ENCODE measurements at regions not wholly inside any gene's neighbourhood (a gene's known extent, or its start where the extent isn't known, plus 50 kb on each side); places are given as distances from the start of the nearest gene placed in this dataset.
"Not testable (repeated sequence)": the region's sequence is repeated elsewhere in the genome, so short reads cannot be mapped to it uniquely, and the experiment has no call there.

DNA sequence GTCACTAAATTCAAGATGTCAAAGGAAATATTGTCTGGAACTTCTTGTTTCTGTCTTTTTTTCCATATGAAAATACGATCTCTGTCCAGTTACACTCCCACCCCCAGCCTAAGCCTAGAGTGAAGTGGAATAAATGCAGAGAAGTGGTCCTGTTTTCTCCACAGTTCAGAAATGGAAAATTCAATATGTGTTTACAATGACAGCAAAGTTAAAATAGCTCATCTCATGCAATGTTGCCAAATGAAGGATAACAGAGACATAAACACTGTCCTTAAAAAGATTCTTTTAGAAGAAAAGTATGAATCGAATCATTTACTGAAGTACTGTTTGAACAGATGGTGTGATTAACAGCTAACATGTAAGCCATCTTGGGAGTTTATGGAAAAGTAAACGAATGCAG is 160.8 kb upstream of the STK26 start:
- H3K4me3 Mint-ChIP-seq, result no peak overlapping the region
- no peaks in the 10 kb centered on the region for H3K4me1 Mint-ChIP-seq
- no peaks in the 10 kb centered on the region for H3K36me3 Mint-ChIP-seq (ENCODE audit: low read depth)
- H3K27ac Mint-ChIP-seq, result no peak overlapping the region
- ATAC-seq (no peak), DNase-seq (no peak)
- no peaks in the 10 kb centered on the region for H3K27me3 Mint-ChIP-seq
- no peaks in the 10 kb centered on the region for H3K9me3 ChIP-seq (ENCODE audit: control insufficient read depth, low read length, poor library complexity, severe bottlenecking)

DNA sequence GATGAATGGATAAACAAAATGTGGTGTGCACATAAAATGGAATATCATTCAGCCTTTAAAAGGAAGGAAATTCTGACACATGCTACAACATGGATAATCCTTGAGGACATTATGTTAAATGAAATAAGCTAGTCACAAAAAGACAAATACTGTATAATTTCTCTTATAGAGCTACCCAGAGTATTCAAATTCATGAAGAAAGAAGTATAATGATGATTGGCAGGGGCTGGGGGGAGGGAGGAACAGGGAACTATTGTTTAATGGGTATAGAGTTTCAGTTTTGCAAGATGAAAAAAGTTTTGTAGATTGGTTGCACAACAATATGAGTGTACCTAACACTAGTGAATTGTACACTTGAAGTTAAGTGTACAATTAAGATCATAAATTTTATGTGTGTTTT is 153.9 kb upstream of the STK26 start:
- H3K9me3 ChIP-seq (ENCODE audit: control insufficient read depth, low read length, poor library complexity, severe bottlenecking), result no peaks in the 10 kb centered on the region
- ATAC-seq, result no peak
- no peak overlapping the region for H3K27ac Mint-ChIP-seq

DNA sequence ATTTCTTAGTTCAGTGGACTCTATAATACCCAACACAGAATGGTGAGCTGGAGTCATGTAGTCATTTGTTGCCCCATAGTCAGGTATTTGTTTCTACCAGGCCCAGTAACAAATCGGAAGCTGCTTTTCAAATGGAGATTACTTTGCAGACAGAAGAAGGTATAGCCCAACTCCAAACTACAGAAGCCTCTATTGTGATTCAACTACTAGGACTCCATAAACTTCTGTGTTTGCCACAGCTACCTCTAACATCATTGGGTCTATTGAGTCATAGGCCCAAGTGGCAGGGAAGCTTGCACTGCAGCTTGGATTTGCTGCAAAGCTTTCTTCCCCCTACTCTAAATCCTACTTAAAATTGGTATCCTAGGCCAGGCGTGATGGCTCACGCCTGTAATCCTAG is 148.8 kb upstream of the STK26 start:
- no peaks in the 10 kb centered on the region for H3K36me3 Mint-ChIP-seq (ENCODE audit: low read depth)

More for the DNA sequence above, 153.9 kb upstream of the STK26 start:
- no peak overlapping the region for H3K4me3 Mint-ChIP-seq
- H3K4me1 Mint-ChIP-seq, result no peaks in the 10 kb centered on the region
- no peaks in the 10 kb centered on the region for H3K36me3 Mint-ChIP-seq (ENCODE audit: low read depth)
- no peaks in the 10 kb centered on the region for H3K27me3 Mint-ChIP-seq
- DNase-seq, result no peak

DNA sequence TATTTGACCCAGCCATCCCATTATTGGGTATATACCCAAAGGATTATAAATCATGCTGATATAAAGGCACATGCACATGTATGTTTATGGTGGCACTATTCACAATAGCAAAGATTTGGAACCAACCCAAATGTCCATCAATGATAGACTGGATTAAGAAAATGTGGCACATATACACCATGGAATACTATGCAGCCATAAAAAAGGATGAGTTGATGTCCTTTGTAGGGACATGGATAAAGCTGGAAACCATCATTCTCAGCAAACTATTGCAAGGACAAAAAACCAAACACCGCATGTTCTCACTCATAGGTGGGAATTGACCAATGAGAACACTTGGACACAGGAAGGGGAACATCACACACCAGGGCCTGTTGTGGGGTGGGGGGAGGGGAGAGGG is 147.3 kb upstream of the STK26 start:
- H3K27ac Mint-ChIP-seq; H3K4me1 Mint-ChIP-seq; H3K4me3 Mint-ChIP-seq; H3K27me3 Mint-ChIP-seq; H3K36me3 Mint-ChIP-seq (ENCODE audit: low read depth); H3K9me3 ChIP-seq (ENCODE audit: control insufficient read depth, low read length, poor library complexity, severe bottlenecking); ATAC-seq; DNase-seq: not testable (repeated sequence)

More for the DNA sequence above, 148.8 kb upstream of the STK26 start:
- no peaks in the 10 kb centered on the region for H3K9me3 ChIP-seq (ENCODE audit: control insufficient read depth, low read length, poor library complexity, severe bottlenecking)
- ATAC-seq (no peak), DNase-seq (no peak)
- no peaks in the 10 kb centered on the region for H3K4me1 Mint-ChIP-seq
- no peak overlapping the region for H3K4me3 Mint-ChIP-seq
- no peak overlapping the region for H3K27ac Mint-ChIP-seq
- no peaks in the 10 kb centered on the region for H3K27me3 Mint-ChIP-seq

DNA sequence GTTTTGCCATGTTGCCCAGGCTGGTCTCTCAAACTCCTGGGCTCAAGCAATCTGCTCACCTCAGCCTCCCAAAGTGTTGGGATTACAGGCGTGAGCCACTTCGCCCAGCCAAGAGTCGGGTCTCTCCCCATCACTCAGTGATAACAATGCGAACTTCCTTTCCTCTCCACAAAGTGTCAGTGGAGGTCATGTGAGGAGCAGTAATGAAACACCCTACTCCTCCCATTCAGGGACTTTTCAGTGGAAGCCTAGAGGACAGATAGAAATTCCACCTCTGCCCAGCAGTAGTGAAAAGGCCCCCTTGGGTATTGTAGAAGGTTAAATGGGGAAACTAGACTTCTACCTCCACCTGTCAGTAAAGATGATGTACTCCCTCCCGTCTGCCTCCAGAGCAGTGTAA is 141.9 kb upstream of the STK26 start:
- peaks cover 14% of the 10 kb centered on the region for H3K27me3 Mint-ChIP-seq
- H3K9me3 ChIP-seq (ENCODE audit: control insufficient read depth, low read length, poor library complexity, severe bottlenecking), result no peaks in the 10 kb centered on the region
- no peak overlapping the region for H3K4me3 Mint-ChIP-seq
- no peak for DNase-seq
- no peaks in the 10 kb centered on the region for H3K36me3 Mint-ChIP-seq (ENCODE audit: low read depth)
- no peak overlapping the region for H3K27ac Mint-ChIP-seq
- no peak for ATAC-seq
- peaks cover 2% of the 10 kb centered on the region for H3K4me1 Mint-ChIP-seq

DNA sequence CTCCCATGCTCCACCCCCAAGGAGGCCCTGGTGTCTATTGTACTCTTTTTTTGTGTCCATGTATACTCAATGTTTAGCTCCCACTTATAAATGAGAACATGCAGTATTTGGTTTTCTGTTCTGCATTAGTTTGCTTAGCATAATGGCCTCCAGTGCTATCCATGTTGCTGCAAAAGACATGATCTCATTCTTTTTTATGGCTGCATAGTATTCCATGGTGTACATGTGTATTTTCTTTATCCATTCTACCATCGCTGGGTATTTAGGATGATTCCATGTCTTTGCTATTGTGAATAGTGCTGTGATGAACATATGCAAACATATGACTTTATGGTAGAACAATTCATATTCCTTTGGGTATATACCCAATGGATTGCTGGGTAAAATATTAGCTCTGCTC is 138.1 kb upstream of the STK26 start:
- H3K9me3 ChIP-seq (ENCODE audit: control insufficient read depth, low read length, poor library complexity, severe bottlenecking); ATAC-seq; DNase-seq; H3K4me1 Mint-ChIP-seq; H3K4me3 Mint-ChIP-seq; H3K36me3 Mint-ChIP-seq (ENCODE audit: low read depth); H3K27ac Mint-ChIP-seq: not testable (repeated sequence)
- H3K27me3 Mint-ChIP-seq, result peaks cover 11% of the 10 kb centered on the region

DNA sequence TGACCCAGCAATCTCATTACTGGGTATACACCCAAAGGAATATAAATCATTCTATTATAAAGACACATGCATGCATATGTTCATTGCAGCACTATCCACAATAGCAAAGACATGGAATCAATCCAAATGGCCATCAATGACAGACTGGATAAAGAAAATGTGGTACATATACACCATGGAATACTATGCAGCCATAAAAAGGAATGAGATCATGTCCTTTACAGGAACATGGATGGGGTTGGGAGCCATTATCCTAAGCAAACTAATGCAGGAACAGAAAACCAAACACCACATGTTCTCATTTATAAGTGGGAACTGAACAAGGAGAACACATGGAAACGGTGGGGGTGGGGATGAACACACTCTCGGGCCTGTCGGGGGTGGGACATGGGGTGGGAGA is 129.2 kb upstream of the STK26 start:
- H3K9me3 ChIP-seq (ENCODE audit: control insufficient read depth, low read length, poor library complexity, severe bottlenecking); DNase-seq; H3K36me3 Mint-ChIP-seq (ENCODE audit: low read depth); H3K4me1 Mint-ChIP-seq; H3K27me3 Mint-ChIP-seq; H3K27ac Mint-ChIP-seq; H3K4me3 Mint-ChIP-seq; ATAC-seq: not testable (repeated sequence)

DNA sequence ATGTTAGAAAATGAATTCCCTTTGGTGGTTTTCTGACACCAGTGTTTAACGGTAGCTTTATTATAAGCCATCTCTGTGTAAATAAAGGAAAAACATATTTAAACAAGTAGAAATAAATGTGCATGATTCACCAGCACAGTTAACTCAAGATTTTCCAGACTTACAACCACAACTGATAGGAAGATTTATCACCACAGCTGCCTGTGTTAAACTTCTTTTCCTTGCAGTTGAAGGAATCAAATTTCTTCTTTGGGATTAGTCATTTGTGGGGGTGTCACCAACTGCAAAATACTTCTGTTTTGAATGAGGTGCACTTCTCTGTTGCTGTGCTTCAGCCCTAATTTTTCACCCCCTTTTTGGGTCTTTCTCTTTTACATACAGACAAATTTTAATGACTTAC is 128.1 kb upstream of the STK26 start:
- peaks cover 2% of the 10 kb centered on the region for H3K36me3 Mint-ChIP-seq (ENCODE audit: low read depth)
- H3K9me3 ChIP-seq (ENCODE audit: control insufficient read depth, low read length, poor library complexity, severe bottlenecking), result no peaks in the 10 kb centered on the region
- peaks cover 2% of the 10 kb centered on the region for H3K4me1 Mint-ChIP-seq
- H3K4me3 Mint-ChIP-seq, result no peak overlapping the region
- H3K27me3 Mint-ChIP-seq, result no peaks in the 10 kb centered on the region
- no peak overlapping the region for H3K27ac Mint-ChIP-seq
- no peak for DNase-seq
- ATAC-seq, result no peak

DNA sequence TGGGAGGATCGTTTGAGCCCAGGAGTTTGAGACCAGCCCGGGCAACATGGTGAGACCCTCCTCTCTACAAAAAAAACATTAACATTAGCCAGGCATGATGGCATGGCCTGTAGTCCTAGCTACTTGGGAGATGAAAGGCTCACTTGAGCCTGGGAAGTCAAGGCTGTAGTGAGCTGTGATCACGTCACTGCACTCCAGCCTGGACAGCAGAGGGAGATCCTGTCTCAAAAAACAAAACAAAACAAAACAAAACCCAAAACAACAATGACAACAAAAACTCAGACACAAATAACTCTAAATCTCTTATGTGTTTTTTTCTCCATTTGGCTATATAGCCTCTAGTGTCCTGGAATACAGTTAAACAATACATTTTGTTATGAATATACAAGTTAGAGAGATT is 127.3 kb upstream of the STK26 start:
- no peaks in the 10 kb centered on the region for H3K4me1 Mint-ChIP-seq
- H3K36me3 Mint-ChIP-seq (ENCODE audit: low read depth), result no peaks in the 10 kb centered on the region
- H3K27me3 Mint-ChIP-seq, result no peaks in the 10 kb centered on the region
- DNase-seq, result no peak
- no peaks in the 10 kb centered on the region for H3K9me3 ChIP-seq (ENCODE audit: control insufficient read depth, low read length, poor library complexity, severe bottlenecking)
- H3K27ac Mint-ChIP-seq, result no peak overlapping the region
- no peak overlapping the region for H3K4me3 Mint-ChIP-seq
- no peak for ATAC-seq

DNA sequence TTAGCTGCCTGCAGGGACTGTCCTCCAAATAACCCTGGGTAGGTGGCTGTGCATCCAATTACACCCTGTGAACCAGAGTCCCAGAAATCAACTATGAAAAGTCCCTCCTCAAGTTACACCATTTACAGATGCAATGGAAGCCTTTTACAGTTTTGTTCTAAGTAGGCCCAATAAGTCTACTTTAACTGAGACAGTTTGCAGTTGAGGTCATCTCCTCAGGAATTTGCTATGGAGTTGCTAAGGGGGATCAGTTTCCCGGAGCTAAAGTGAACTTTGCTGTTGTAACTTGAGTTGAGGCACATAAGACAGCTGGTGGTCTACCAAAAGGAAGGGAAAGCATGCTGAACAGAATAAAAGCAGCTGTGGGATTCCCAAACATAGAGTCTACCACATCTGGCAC is 121.6 kb upstream of the STK26 start:
- Mint-ChIP-seq H3K27me3 (no peaks in the 10 kb centered on the region), H3K27ac (no peak overlapping the region), H3K4me1 (no peaks in the 10 kb centered on the region), H3K36me3 (ENCODE audit: low read depth) (no peaks in the 10 kb centered on the region), H3K4me3 (no peak overlapping the region)
- ATAC-seq (no peak), DNase-seq (no peak)
- no peaks in the 10 kb centered on the region for H3K9me3 ChIP-seq (ENCODE audit: control insufficient read depth, low read length, poor library complexity, severe bottlenecking)

DNA sequence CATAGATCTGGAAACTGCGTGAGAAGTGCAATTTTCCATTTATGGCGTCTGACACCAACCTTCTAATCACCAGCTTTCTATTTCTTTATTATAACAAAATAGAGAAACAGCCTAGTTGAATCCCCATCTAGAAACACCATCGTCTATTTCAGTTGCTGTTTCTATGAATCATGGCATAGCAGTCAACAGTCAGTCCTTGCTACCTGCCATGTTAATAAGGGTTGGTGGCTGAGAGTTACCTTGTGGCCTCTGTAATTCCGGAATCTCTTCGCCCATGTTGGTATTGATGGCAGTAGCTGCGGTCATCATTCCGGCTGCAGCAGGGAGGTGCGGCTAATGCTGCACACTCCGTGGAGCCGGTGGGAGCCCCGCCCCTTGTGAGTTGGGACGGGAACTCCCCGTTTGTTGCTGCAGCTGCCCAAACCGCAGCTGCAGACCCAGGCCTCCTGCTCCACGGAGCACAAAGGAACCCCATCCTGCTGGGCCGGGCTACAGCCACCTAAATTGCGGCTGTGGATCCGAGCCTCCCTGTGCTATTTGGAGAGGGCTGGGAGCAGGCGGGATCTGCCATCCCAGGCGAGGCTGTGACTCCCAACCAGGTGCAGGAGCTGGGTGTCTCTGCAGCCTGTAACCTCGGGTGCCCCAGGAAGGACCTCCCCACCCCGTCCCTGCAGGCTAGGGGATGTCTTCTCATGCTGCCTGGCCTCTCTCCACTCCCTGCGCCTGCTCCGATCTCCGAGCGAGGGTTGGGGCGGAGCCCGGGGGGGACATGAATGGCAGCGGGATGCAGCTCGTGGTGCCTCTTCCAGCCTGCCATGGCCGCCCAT is 115.4 kb upstream of the STK26 start:
- Mint-ChIP-seq H3K4me3 (no peak overlapping the region), H3K27ac (no peak overlapping the region), H3K4me1 (no peaks in the 10 kb centered on the region), H3K36me3 (ENCODE audit: low read depth) (no peaks in the 10 kb centered on the region), H3K27me3 (no peaks in the 10 kb centered on the region)
- no peak for DNase-seq
- no peaks in the 10 kb centered on the region for H3K9me3 ChIP-seq (ENCODE audit: control insufficient read depth, low read length, poor library complexity, severe bottlenecking)
- no peak for ATAC-seq

DNA sequence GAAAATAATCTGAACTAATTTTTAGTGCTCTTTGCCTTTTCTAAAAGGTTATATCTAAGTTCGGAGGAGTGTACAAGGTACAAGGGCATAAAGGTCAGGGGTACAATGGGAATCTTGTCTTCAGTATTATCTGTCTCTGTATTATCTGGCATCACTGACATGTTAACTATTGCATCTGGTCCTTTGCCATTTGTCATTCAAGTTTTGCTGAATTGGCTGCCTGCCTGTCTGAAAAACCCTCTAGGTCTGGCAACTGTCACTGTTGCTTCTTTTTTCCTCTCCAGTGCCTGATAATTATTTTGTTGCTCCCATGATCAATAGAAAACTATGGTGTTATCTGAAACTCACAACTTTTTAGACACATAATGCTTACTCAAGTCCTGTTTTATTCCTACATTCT is 112.5 kb upstream of the STK26 start:
- Mint-ChIP-seq H3K4me1 (no peaks in the 10 kb centered on the region), H3K4me3 (no peak overlapping the region), H3K36me3 (ENCODE audit: low read depth) (peaks cover 2% of the 10 kb centered on the region), H3K27me3 (no peaks in the 10 kb centered on the region), H3K27ac (no peak overlapping the region)
- DNase-seq (no peak), ATAC-seq (no peak)
- no peaks in the 10 kb centered on the region for H3K9me3 ChIP-seq (ENCODE audit: control insufficient read depth, low read length, poor library complexity, severe bottlenecking)

DNA sequence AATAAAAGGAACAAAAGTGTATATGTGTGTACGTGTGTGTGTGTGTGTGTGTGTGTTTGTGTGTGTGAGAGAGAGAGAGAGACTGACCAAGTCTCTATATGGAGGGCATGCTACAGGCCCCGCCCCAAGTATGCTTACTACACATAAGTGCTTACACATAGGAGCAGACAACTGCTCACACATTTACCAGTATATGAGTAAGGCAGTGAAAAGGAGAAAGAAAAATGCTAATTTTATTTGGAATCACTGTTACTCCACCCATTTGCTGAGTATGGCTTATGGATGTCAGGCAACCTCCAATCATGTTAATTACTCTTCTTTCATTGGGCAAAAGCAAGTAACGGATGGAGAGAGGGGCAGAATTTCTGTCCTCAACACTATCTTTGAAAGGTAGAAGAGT is 107.6 kb upstream of the STK26 start:
- no peak for DNase-seq
- H3K9me3 ChIP-seq (ENCODE audit: control insufficient read depth, low read length, poor library complexity, severe bottlenecking), result no peaks in the 10 kb centered on the region
- Mint-ChIP-seq H3K27ac (no peak overlapping the region), H3K36me3 (ENCODE audit: low read depth) (peaks cover 2% of the 10 kb centered on the region), H3K4me1 (no peaks in the 10 kb centered on the region), H3K4me3 (no peak overlapping the region), H3K27me3 (no peaks in the 10 kb centered on the region)
- ATAC-seq, result no peak

DNA sequence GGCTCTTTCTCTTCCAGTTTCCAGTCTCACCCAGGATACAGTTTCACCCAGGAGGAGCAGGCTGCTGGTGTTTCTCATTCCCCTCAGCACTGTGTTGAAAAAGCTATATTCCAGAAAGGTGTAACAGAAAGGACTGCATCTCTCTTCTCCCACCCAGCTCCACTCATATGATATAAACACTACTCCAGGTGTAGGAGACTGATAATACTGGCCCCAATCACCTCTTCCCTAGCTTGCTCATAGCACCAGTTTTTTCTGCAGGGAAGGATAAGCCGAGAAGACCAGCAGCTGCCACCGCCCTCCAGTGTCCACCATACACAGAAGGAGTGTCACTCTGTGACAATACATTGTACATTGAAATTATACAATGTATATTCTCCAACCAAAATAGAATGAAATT is 105.5 kb upstream of the STK26 start:
- no peak for ATAC-seq
- no peak for DNase-seq
- no peak overlapping the region for H3K27ac Mint-ChIP-seq
- H3K9me3 ChIP-seq (ENCODE audit: control insufficient read depth, low read length, poor library complexity, severe bottlenecking), result no peaks in the 10 kb centered on the region
- H3K4me1 Mint-ChIP-seq, result no peaks in the 10 kb centered on the region
- H3K4me3 Mint-ChIP-seq, result no peak overlapping the region
- H3K27me3 Mint-ChIP-seq, result no peaks in the 10 kb centered on the region
- H3K36me3 Mint-ChIP-seq (ENCODE audit: low read depth), result peaks cover 2% of the 10 kb centered on the region

All from T-helper 17 cell (primary cell).